ENCODE measurements at regions not wholly inside any gene's neighbourhood (a gene's known extent, or its start where the extent isn't known, plus 50 kb on each side); places are given as distances from the start of the nearest gene placed in this dataset.

GRCh38 chr2:220394433-220394832, 767.0 kb downstream of the SLC4A3 start:
- Histone ChIP-seq H3K4me1 (no peaks in the 10 kb centered on the region), H3K9me3 (no peaks in the 10 kb centered on the region), H3K27me3 (no peaks in the 10 kb centered on the region), H3K4me3 (no peak overlapping the region), H3K27ac (no peak overlapping the region), H3K36me3 (no peaks in the 10 kb centered on the region)
- TF ChIP-seq EP300 (IDR thresholded peaks at IDR 0.05) (no peak), CTCF (IDR thresholded peaks at IDR 0.05) (no peak), POLR2A (IDR thresholded peaks at IDR 0.05) (no peak)
- no peak for DNase-seq (ENCODE audit: low spot score in 2 of 2)

GRCh38 chr2:220396287-220396686, 768.9 kb downstream of the SLC4A3 start:
- DNase-seq (ENCODE audit: low spot score in 2 of 2), result no peak
- Histone ChIP-seq H3K36me3 (no peaks in the 10 kb centered on the region), H3K4me3 (no peak overlapping the region), H3K27ac (no peak overlapping the region), H3K9me3 (peaks cover 0 to 3% (median 0%) of the 10 kb centered on the region in 4 donors), H3K4me1 (no peaks in the 10 kb centered on the region), H3K27me3 (no peaks in the 10 kb centered on the region)
- WGBS, 2 donors, result 76% methylated on average over 4 of the region's 4 CpGs
- TF ChIP-seq POLR2A (IDR thresholded peaks at IDR 0.05) (no peak), EP300 (IDR thresholded peaks at IDR 0.05) (no peak), CTCF (IDR thresholded peaks at IDR 0.05) (no peak)

- peaks cover 0 to 61% (median 4%) of the 10 kb centered on the region in 4 donors for H3K9me3 ChIP-seq
- no peak for TF ChIP-seq CTCF (IDR thresholded peaks at IDR 0.05)
- no peak for TF ChIP-seq EP300 (IDR thresholded peaks at IDR 0.05)
- TF ChIP-seq POLR2A (IDR thresholded peaks at IDR 0.05), result no peak
- no peak overlapping the region for H3K4me3 ChIP-seq
- DNase-seq (ENCODE audit: low spot score in 2 of 2), result no peak
- no peaks in the 10 kb centered on the region for H3K27me3 ChIP-seq
- no peak overlapping the region for H3K27ac ChIP-seq
- H3K4me1 ChIP-seq, result no peaks in the 10 kb centered on the region
- no peaks in the 10 kb centered on the region for H3K36me3 ChIP-seq
- WGBS, 2 donors, result 54 to 89% methylated on average over 1 of the region's 1 CpG
Measured at GRCh38 chr2:220410296-220410695, 782.9 kb downstream of the SLC4A3 start.

- Histone ChIP-seq H3K27me3 (no peaks in the 10 kb centered on the region), H3K9me3 (peaks cover 0 to 8% (median 0%) of the 10 kb centered on the region in 4 donors), H3K27ac (no peak overlapping the region), H3K4me3 (no peak overlapping the region), H3K4me1 (no peaks in the 10 kb centered on the region), H3K36me3 (no peaks in the 10 kb centered on the region)
- DNase-seq (ENCODE audit: low spot score in 2 of 2), result no peak
- WGBS, 2 donors, result 43 to 56% methylated on average over 7 of the region's 7 CpGs
- TF ChIP-seq EP300 (IDR thresholded peaks at IDR 0.05) (no peak), POLR2A (IDR thresholded peaks at IDR 0.05) (no peak), CTCF (IDR thresholded peaks at IDR 0.05) (no peak)
Measured at GRCh38 chr2:220417503-220417902, 790.1 kb downstream of the SLC4A3 start.

- Histone ChIP-seq H3K4me1 (no peaks in the 10 kb centered on the region), H3K27me3 (no peaks in the 10 kb centered on the region), H3K9me3 (no peaks in the 10 kb centered on the region), H3K36me3 (no peaks in the 10 kb centered on the region), H3K27ac (no peak overlapping the region), H3K4me3 (no peak overlapping the region)
- DNase-seq (ENCODE audit: low spot score in 2 of 2), result no peak
- 79% methylated on average over 4 of the region's 4 CpGs for WGBS, 2 donors
- TF ChIP-seq EP300 (IDR thresholded peaks at IDR 0.05), result no peak
- no peak for TF ChIP-seq POLR2A (IDR thresholded peaks at IDR 0.05)
- no peak for TF ChIP-seq CTCF (IDR thresholded peaks at IDR 0.05)
Measured at GRCh38 chr2:220419647-220420046, 792.2 kb downstream of the SLC4A3 start.
